ENCODE measurements at regions not wholly inside any gene's neighbourhood (a gene's known extent, or its start where the extent isn't known, plus 50 kb on each side); places are given as distances from the start of the nearest gene placed in this dataset.

DNA sequence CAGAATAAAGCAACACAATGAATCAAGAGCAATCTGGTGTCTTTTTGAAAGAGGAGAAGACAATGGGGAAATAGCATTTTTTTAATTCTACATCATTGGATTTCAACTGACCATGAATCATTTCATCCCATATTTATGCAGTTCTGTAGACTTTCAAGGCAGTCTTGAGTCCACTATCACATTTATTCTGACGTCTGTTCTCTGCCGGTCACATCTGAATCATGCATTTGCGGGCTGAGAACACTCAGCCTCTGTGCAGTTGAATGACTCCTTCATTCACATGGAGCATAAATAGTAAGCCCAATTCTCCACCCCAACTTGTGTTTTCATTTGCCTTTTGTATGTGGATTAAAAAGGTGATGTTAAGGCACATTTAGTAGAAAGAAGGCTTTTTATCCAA, 128.2 kb downstream of the AKAIN1 start:
- TF ChIP-seq, protein P1, sequence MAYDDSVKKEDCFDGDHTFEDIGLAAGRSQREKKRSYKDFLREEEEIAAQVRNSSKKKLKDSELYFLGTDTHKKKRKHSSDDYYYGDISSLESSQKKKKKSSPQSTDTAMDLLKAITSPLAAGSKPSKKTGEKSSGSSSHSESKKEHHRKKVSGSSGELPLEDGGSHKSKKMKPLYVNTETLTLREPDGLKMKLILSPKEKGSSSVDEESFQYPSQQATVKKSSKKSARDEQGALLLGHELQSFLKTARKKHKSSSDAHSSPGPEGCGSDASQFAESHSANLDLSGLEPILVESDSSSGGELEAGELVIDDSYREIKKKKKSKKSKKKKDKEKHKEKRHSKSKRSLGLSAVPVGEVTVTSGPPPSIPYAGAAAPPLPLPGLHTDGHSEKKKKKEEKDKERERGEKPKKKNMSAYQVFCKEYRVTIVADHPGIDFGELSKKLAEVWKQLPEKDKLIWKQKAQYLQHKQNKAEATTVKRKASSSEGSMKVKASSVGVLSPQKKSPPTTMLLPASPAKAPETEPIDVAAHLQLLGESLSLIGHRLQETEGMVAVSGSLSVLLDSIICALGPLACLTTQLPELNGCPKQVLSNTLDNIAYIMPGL (CRISPR knock-in tag; IDR thresholded peaks at IDR 0.05; ENCODE audit: borderline replicate concordance): no peak
- no peak for TF ChIP-seq POLR2A (IDR thresholded peaks at IDR 0.05; ENCODE audit: low read length)

Data from A549 (cell line).